ENCODE measurements at regions not wholly inside any gene's neighbourhood (a gene's known extent, or its start where the extent isn't known, plus 50 kb on each side); places are given as distances from the start of the nearest gene placed in this dataset.

DNA sequence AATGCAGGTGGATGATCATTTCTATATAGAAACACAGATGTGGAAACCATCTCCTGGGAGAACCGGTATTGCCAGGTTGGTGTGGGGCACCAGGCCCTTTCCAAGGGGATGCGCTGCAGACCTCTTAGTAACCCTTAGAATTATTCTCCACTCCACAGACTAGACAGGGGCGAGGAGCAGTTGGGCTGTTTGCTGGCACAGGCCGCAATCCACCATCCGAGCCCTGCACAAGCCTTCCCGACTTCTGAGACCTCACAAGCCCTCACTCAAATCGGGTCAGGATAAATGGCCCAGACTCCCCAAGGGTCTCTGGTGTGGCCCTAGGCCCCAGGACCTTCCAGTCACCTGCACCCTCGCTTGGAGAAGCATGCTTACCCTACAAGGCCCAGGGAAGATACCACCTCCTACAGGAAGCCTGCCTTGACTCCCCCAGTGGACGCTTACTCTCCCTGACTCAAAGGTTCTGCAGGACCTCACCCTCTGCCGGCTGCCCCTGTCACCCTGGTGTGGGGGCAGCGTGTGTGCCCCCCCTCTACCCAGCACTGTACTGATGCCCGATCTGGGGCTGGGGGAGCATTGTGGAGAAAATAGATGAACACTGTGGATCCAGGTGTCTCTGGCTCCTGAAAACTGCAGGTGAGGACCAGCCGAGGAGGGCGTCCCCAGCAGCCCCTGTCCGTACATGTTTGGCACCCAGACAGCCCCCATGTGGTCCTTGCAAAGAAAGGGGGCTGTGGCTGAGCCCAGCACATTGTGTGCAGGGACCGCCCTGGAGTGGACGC is 49.8 kb upstream of the ACSF3 start:
- DNase-seq (ENCODE audit: low read depth in 2 of 2), result no peak
